Fibroblast of skin of right biceps (primary cell): ENCODE measurements at regions not wholly inside any gene's neighbourhood (a gene's known extent, or its start where the extent isn't known, plus 50 kb on each side); places are given as distances from the start of the nearest gene placed in this dataset.

Experiments
- DNase-seq: peaks from one replicate; pipeline ENCODE4 v3.0.0-alpha.2; 2013

DNA sequence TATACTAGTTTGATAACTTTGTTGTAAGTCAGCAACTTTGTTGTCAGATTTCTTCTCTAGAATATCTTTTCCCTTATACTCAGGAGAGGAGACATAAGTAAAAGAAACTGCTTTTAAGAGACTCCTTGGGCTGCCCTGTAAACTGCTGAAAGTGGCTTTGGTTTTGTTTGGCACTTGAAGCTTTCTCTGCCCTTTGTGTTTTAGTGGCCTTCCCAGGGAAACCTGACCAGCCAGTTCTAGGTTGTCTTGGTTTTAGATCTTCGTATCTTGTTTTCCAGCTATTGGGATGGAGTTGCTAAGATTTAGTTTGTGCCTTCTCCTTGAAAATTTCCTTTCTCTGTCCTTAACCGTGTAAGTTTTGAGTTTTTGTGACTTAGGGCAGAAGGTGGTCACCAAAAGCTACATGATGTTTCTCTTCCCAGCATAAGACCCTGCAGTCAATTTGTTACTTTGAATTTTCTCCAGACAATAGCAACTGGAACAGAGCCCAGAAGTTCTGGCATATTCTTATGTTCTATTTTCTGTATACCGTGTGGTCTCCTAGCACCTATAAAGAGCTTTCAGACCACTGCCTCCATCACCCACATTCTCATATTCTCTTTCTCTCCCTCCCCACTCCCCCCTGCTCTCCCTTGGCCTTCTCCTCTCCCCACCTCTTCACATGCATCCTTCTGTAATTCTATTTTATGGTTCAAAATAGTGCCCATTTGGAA, 81.1 kb downstream of the BOLA3 start:
- no peak for DNase-seq

DNA sequence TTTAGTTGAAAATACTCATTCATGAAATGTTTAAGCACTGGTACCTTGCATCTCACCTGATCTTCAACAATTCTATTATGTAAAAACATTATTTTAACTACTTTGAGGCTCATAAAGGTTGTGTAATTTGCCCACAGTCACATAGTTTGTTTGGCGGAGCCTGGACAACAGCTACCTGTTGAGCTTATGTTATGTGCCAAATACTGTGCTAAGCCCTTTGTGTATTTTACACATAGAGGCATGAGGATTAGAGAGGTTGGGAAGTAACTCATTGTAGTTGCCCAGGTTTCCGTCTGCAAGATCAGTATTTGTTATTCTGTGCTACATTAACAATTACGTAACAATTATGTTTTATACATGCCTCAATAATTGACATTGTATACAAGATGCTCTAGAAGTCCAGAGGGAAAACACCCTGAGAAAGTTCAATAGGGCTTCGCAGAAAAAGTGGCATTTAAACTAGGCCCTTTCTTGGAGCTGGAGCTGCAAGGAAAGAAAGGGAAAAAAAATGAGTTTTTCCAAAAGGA, 80.4 kb downstream of the BOLA3 start:
- no peak for DNase-seq

DNA sequence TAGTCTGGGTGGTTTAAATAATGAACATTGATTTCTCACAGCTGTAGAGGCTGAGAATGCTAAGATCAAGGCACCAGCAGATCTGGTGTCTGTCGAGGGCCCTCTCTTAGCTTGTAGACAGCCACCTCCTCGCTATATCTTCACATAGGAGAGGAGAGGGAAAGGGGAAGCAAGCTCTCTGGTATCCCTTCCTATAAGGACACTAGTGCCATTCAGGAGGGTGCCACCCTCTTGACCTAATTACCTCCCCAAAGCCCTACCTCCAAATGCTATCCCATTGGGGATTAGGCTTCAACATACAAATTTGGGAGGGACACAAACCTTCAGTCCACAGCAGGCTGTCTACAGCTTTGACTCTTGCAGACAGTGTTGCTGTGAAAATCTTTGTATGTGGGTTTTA, 76.7 kb downstream of the BOLA3 start:
- no peak for DNase-seq

DNA sequence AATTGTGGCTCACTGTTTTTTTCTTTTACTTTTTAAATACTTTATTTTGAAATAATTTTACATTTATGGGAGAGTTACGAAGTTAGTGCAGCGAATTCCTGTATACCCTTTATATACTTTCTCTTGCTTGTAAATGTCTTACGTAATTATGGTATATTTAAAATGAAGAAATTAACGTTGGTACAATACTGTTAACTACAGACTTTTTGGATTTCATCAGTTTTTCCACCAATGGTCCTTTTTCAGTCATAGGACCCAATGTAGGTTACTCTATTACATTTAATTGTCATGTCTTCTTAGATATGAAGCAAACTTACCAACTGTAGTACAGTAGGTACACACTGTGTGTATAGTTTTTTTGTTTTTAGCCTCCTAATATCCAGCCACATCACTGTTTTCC, 76.3 kb downstream of the BOLA3 start:
- no peak for DNase-seq

DNA sequence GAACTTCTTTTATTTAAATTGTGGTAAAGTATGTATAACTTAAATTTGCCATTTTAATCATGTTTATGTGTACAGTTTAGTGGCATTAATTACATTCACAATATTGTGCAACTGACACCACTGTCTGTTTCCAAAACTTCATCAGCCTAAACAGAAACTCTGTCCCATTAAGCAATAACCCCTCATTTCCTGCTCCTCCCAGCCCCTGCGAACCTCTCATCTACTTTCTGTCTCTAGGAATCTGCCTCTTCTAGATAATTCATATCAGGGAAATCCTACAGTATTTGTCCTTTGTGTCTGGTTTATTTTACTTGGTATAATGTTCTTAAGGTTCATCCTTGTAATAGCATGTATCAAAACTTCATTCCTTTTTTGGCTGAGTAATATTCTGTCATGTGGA, 75.1 kb downstream of the BOLA3 start:
- no peak for DNase-seq

DNA sequence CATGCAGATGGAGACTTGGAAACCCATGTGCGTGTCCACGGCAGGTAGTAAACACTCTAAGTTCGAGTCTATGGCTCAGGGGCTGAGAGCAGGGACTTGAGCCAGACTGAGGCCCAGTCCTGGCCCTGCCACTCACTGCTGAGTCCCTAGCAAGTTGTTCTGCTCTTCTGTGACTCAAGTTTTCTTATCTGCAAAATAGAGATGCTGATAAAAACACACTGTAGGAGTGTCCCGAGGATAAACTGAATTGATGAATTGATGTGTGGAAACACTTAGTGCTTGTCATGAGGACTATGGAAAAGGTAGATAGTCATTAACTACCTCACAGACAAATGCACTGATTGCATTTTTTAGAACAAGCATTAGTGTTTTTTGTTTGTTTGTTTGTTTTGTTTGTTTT, 73.2 kb downstream of the BOLA3 start:
- DNase-seq, result no peak

DNA sequence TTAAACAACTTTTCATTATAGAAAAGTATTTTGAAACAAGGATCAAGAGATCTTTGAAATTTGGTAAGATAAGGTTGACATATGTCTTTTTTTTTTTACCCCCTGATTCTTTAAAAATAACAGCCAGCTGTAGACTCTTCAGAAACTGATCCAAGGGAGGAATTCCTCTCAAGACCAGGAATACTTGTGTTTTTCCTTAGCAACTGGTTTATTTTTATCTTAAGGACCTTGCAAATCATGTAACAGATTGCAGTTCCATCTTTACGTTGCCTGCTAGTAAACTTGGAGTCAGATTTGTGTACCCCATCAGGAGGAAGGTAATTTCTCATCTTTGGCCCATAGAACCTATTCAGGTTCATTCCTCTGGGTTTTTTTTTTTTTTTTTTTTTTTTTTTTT, 71.6 kb downstream of the BOLA3 start:
- DNase-seq, result no peak

DNA sequence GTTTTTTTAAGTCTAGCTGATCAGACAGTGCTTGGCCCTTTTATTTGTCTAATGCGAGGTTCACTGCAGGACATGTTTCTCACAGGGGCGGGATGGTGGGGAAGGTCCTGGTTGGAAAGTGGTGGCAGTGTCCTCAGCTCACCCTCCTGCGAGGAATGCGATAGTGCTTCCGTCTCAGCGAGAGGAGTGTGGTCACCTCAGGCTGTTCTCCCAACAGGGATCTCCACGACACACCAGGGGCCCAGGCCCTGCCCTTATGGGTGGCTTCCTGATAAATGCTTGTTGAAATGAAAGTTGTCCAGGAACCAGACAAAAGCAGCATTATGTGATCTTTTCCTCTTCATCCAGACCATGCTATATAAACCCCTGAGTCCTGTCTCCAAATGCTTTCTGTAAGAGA, 70.1 kb downstream of the BOLA3 start:
- DNase-seq, result no peak

DNA sequence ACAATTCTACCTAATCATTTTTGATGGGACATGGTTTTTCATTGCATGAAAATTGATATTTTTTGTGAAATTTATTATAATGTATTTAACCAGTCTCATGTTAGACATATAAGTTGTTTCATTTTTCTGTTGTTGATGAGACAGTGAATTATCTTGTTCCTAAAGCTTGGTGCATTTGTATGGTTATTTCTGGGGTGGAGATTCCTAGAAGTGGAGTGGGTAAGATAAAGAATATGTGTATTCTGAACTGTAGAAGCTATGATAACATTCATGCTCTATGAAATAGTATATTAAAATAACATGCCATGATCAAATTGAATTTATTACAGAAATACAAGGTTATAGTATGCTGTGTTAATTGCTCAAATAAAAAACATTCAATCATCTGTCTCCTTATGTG, 69.2 kb downstream of the BOLA3 start:
- no peak for DNase-seq

DNA sequence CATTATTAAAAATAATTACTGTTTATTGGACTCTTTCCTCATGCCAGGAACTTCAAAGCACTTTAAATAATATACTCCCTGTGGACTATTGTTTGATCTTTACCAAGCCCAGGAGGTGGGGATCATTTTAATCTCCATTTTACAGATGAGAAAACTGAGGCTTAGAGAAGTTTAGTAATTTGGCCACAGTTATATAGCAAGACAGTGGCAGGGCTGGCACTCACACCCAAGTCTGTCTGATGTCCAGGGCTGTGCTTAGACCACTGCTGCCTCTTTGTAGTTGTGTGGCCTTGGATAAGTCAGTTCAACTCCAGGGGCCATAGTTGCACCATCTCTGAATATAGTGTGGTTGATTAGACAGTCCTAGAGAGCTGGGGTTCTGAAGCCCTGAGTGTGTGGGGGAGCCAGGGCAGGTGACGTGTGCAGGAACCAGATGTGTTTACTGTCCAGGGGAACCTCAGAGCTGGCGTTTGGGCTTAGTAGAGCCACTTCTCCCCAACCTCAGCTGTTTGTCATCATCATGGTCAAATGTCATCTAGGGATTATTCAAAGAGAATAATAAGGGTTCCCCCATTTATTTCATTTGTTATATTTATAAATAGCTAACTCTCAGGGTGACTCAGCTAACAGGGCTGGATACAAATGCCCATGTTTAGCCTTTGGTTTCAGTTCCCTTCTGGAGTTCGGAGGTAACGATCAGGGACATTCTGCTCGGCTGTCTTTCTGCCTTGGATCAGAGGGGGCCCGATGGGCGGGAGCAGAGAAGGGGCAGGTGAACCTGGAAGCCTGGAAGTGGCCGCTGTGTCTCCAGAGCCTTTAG, 68.0 kb downstream of the BOLA3 start:
- no peak for DNase-seq

DNA sequence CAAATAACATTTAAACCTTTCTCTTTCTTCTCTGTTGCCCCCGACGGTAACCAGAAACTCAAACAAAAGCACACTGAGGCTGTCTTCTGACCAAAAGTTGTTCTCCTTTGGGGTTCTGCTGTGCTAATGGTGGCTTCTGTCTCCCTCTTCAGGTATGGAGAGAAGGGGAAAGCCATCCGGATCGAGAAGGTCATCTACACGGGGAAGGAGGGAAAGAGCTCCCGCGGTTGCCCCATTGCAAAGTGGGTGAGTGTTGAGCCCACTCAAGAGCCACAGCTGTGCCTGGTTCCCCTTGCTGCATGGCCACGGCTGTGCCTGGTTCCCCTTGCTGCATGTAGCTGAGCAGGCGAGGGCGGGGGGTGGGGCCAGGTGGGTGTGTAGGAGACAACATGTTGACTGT, 67.4 kb downstream of the BOLA3 start:
- DNase-seq, result no peak

DNA sequence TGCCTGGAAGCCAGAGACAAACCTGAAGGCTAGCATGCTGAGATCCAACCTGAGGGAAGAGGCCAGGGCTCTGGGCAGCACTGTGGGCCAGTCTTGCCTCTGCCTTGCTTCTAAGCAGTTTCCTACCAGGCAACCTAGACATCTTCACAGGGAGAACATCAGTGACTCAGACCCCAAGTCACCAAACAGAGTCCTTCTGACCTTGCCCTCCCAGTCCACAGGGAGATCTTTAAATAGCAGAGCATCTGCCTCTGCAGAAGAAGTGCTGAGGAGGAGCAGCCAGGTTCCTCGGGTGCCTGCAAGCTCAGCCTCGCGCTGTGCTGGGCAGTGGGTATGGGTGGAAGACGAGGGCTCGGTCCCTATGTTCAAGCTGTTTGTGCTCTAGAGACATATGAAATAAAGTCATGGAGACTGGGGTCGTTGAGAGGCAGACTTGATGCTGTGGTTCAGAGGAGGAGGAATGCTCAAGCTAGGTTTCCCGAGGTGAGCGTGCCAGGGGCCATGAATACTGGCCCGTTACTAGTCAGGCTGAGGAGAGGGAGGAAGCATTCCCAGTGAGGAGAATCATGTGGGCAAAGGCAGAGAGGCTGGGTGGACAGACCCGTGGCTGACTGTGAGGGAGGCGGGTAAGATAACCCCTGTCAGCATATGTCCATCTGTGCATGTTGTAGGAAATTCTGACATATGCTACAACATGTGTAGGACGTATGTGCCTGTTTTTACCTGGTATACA, 66.5 kb downstream of the BOLA3 start:
- DNase-seq, result no peak

DNA sequence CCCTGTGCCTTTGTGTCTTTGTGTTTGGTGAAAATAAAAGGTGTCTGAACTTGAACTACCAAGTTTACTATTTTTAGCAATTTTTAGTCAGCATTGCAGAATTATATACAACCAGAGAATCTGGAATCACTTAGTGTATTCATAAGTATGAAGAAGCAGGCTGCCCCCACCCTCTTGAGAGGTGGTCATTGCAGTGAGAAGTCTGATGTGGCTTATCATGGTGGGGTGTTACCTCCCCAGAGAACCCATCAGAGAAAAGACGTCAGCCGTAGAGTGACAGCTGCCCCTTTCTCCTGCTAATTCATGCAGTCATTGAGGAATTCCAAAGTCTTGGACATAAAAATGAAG, 66.0 kb downstream of the BOLA3 start:
- peak; percentile 20 for DNase-seq

DNA sequence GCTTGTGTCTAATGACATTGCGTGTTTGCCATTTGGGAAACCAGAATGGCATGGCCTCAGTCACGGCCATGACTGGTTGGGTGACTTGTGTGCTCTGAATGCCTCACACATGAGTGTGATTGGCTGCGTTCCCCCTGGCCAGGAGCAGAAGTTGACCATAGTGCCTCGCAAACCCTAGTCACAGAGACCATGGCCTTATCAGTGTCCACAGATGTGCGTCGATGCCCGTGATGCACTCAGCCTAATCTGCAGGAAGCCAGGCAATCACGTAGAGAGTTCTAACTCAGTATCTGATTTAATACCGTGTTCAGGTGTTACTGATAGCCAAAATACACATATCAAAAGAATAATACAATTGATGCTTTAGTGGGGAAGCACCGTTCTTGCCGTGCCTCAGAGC, 64.0 kb downstream of the BOLA3 start:
- no peak for DNase-seq
